Breast epithelium (tissue), 3 donors: ENCODE measurements at regions not wholly inside any gene's neighbourhood (a gene's known extent, or its start where the extent isn't known, plus 50 kb on each side); places are given as distances from the start of the nearest gene placed in this dataset.

ENCODE experiments used
- POLR2A ChIP-seq: fragments of 450-650 bp; IDR thresholded peaks from one replicate; pipeline ENCODE4 v1.6.1; 2016; ENCODE audit warnings: antibody characterized with exemption, mild to moderate bottlenecking, moderate library complexity
- POLR2AphosphoS5 ChIP-seq, 3 donors: sonication (generic); formaldehyde crosslinking; IDR thresholded peaks; one replicate each; pipeline ENCODE4 v1.6.1; 2017; ENCODE audit warnings: antibody characterized with exemption in 3 of 3
- TF ChIP-seq, protein P1 (sequence below), 3 donors: fragments of 450-650 bp; IDR thresholded peaks; one replicate each; pipeline ENCODE4 v1.5.1; 2016 to 2017; ENCODE audit warnings: antibody characterized with exemption in 3 of 3, mild to moderate bottlenecking in 3 of 3, moderate library complexity in 3 of 3

DNA sequence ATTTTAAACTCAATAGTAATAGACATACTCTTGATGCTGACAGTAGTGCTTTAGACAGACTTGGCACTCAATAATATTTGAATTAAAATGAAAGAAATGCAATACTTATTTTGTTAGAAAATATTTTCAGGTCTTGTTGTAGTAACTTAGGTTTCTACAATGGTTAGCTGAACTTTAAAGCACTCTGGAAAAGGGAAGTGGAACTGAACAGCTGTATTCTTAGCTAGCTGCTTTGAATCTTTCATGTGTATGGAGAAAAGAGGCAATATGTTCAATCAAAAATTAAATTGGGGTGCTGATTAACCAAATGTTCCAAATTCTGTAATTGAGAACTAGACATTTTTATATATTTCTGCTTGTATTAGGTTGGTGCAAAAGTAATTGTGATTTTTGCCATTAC is 517.9 kb upstream of the RAG2 start:
- TF ChIP-seq, protein P1, sequence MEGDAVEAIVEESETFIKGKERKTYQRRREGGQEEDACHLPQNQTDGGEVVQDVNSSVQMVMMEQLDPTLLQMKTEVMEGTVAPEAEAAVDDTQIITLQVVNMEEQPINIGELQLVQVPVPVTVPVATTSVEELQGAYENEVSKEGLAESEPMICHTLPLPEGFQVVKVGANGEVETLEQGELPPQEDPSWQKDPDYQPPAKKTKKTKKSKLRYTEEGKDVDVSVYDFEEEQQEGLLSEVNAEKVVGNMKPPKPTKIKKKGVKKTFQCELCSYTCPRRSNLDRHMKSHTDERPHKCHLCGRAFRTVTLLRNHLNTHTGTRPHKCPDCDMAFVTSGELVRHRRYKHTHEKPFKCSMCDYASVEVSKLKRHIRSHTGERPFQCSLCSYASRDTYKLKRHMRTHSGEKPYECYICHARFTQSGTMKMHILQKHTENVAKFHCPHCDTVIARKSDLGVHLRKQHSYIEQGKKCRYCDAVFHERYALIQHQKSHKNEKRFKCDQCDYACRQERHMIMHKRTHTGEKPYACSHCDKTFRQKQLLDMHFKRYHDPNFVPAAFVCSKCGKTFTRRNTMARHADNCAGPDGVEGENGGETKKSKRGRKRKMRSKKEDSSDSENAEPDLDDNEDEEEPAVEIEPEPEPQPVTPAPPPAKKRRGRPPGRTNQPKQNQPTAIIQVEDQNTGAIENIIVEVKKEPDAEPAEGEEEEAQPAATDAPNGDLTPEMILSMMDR (IDR thresholded peaks at IDR 0.05), result no peak
- TF ChIP-seq POLR2AphosphoS5 (IDR thresholded peaks at IDR 0.05), result no peak
- TF ChIP-seq POLR2A, result no peak
